ENCODE measurements at regions not wholly inside any gene's neighbourhood (a gene's known extent, or its start where the extent isn't known, plus 50 kb on each side); places are given as distances from the start of the nearest gene placed in this dataset.

DNA sequence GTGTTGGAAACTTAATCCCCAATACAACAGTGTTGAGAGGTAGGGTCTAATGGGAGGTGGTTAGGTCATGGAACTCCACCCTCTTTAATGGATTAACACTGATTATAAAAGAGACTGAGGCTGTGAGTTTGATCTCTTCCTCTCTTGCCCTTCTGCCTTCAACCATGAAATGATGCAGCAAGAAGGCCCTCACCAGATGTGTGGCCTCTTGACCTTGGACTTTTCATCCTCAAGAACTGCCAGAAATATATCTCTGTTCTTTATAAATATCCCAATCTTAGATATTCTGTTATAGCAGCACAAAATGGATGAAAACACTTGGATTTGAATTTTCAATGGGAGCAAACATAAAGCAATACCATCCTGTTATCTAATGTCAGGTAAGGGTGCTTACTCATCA is 67.6 kb downstream of the NMUR2 start:
- intact Hi-C loops (cut with micrococcal nuclease): no loop called here
- no peaks in the 10 kb centered on the region for H3K9me2 ChIP-seq (ENCODE audit: insufficient read depth)
- TF ChIP-seq POLR2AphosphoS5 (IDR thresholded peaks at IDR 0.05; ENCODE audit: low read depth, low read length) (no peak), EZH2 (IDR thresholded peaks at IDR 0.05) (no peak), TCF7L2 (IDR thresholded peaks at IDR 0.05; ENCODE audit: borderline replicate concordance, extremely low read depth, insufficient read depth, insufficient read length) (no peak), EZH2phosphoT487 (IDR thresholded peaks at IDR 0.05; ENCODE audit: borderline replicate concordance) (no peak), FOSL1 (IDR thresholded peaks at IDR 0.05; ENCODE audit: low read depth) (no peak), YY1 (IDR thresholded peaks at IDR 0.05; ENCODE audit: extremely low read depth, insufficient replicate concordance, low read depth, low read length) (no peak), CBX3 (IDR thresholded peaks at IDR 0.05; ENCODE audit: low read depth) (no peak), CEBPB (IDR thresholded peaks at IDR 0.05; ENCODE audit: low read depth) (no peak), ZFX (IDR thresholded peaks at IDR 0.05) (no peak), ELF1 (IDR thresholded peaks at IDR 0.05; ENCODE audit: borderline replicate concordance, low read depth) (no peak), RAD21 (IDR thresholded peaks at IDR 0.05; ENCODE audit: low read depth) (no peak), EGR1 (IDR thresholded peaks at IDR 0.05; ENCODE audit: low read depth) (no peak), ZNF274 (IDR thresholded peaks at IDR 0.05; ENCODE audit: low read depth, low read length) (no peak), SRF (IDR thresholded peaks at IDR 0.05; ENCODE audit: low read depth) (no peak), SIN3A (IDR thresholded peaks at IDR 0.05; ENCODE audit: low read depth) (no peak)
- TF ChIP-seq, protein P1, sequence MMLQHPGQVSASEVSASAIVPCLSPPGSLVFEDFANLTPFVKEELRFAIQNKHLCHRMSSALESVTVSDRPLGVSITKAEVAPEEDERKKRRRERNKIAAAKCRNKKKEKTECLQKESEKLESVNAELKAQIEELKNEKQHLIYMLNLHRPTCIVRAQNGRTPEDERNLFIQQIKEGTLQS (IDR thresholded peaks at IDR 0.05): no peak
- TF ChIP-seq, protein P2, sequence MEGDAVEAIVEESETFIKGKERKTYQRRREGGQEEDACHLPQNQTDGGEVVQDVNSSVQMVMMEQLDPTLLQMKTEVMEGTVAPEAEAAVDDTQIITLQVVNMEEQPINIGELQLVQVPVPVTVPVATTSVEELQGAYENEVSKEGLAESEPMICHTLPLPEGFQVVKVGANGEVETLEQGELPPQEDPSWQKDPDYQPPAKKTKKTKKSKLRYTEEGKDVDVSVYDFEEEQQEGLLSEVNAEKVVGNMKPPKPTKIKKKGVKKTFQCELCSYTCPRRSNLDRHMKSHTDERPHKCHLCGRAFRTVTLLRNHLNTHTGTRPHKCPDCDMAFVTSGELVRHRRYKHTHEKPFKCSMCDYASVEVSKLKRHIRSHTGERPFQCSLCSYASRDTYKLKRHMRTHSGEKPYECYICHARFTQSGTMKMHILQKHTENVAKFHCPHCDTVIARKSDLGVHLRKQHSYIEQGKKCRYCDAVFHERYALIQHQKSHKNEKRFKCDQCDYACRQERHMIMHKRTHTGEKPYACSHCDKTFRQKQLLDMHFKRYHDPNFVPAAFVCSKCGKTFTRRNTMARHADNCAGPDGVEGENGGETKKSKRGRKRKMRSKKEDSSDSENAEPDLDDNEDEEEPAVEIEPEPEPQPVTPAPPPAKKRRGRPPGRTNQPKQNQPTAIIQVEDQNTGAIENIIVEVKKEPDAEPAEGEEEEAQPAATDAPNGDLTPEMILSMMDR (IDR thresholded peaks at IDR 0.05 in 2 of 3, conservative IDR thresholded peaks at IDR 0.05 in 1 of 3; ENCODE audit: borderline replicate concordance in 1 of 3, insufficient read depth in 1 of 3, low read depth in 2 of 3, low read length in 2 of 3): no peak
- TF ChIP-seq, protein P3, sequence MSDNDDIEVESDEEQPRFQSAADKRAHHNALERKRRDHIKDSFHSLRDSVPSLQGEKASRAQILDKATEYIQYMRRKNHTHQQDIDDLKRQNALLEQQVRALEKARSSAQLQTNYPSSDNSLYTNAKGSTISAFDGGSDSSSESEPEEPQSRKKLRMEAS (IDR thresholded peaks at IDR 0.05): no peak
- TF ChIP-seq, protein P4, sequence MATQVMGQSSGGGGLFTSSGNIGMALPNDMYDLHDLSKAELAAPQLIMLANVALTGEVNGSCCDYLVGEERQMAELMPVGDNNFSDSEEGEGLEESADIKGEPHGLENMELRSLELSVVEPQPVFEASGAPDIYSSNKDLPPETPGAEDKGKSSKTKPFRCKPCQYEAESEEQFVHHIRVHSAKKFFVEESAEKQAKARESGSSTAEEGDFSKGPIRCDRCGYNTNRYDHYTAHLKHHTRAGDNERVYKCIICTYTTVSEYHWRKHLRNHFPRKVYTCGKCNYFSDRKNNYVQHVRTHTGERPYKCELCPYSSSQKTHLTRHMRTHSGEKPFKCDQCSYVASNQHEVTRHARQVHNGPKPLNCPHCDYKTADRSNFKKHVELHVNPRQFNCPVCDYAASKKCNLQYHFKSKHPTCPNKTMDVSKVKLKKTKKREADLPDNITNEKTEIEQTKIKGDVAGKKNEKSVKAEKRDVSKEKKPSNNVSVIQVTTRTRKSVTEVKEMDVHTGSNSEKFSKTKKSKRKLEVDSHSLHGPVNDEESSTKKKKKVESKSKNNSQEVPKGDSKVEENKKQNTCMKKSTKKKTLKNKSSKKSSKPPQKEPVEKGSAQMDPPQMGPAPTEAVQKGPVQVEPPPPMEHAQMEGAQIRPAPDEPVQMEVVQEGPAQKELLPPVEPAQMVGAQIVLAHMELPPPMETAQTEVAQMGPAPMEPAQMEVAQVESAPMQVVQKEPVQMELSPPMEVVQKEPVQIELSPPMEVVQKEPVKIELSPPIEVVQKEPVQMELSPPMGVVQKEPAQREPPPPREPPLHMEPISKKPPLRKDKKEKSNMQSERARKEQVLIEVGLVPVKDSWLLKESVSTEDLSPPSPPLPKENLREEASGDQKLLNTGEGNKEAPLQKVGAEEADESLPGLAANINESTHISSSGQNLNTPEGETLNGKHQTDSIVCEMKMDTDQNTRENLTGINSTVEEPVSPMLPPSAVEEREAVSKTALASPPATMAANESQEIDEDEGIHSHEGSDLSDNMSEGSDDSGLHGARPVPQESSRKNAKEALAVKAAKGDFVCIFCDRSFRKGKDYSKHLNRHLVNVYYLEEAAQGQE (IDR thresholded peaks at IDR 0.05; ENCODE audit: low read depth): no peak
- TF ChIP-seq, protein P5, sequence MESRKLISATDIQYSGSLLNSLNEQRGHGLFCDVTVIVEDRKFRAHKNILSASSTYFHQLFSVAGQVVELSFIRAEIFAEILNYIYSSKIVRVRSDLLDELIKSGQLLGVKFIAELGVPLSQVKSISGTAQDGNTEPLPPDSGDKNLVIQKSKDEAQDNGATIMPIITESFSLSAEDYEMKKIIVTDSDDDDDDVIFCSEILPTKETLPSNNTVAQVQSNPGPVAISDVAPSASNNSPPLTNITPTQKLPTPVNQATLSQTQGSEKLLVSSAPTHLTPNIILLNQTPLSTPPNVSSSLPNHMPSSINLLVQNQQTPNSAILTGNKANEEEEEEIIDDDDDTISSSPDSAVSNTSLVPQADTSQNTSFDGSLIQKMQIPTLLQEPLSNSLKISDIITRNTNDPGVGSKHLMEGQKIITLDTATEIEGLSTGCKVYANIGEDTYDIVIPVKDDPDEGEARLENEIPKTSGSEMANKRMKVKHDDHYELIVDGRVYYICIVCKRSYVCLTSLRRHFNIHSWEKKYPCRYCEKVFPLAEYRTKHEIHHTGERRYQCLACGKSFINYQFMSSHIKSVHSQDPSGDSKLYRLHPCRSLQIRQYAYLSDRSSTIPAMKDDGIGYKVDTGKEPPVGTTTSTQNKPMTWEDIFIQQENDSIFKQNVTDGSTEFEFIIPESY (IDR thresholded peaks at IDR 0.05; ENCODE audit: extremely low read depth, insufficient replicate concordance, low read length): no peak
- no peaks in the 10 kb centered on the region for H4K20me1 ChIP-seq (ENCODE audit: insufficient read depth)
- 0 out of 2 replicates have a peak, but pooled peaks cover 2% of the 10 kb centered on the region for H3K27me3 ChIP-seq (ENCODE audit: insufficient read depth, low read length)
- H3K79me2 ChIP-seq (ENCODE audit: insufficient read depth, low read length): no peaks in the 10 kb centered on the region
- no peak overlapping the region for H3K4me2 ChIP-seq (ENCODE audit: low read length)
- ChIA-PET POLR2A (no interaction called here), CTCF (no interaction called here), RAD21 (ENCODE audit: low non-redundant PET in 1 of 2, low total read pairs in 2 of 2, uncharacterized antibody in 2 of 2, unreplicated experiment in 2 of 2) (no interaction called here)
- no peak for DNase-seq (ENCODE audit: low read depth, low spot score)
- BruUV-seq (replicated peaks): no TSS peak
- H3K36me3 ChIP-seq (ENCODE audit: control insufficient read depth in 1 of 2, insufficient read depth in 2 of 2, low read length in 2 of 2): no peaks in the 10 kb centered on the region
- H3K9me3 ChIP-seq (ENCODE audit: control insufficient read depth in 1 of 2, insufficient read depth in 1 of 2, low read depth in 1 of 2, low read length in 2 of 2): no peaks in the 10 kb centered on the region
- no peak overlapping the region for H3K4me3 ChIP-seq (replicated peaks in 1 of 2; ENCODE audit: low read depth in 1 of 2, low read length in 2 of 2)
- no peak overlapping the region for H3K27ac ChIP-seq (ENCODE audit: low read depth, low read length)
- H3K9ac ChIP-seq (ENCODE audit: low read length): no peak overlapping the region
- no peak for ATAC-seq
- no peak overlapping the region for H2AFZ ChIP-seq (ENCODE audit: low read depth, low read length, poor library complexity, severe bottlenecking)
- no peaks in the 10 kb centered on the region for H3K4me1 ChIP-seq (ENCODE audit: control insufficient read depth in 1 of 2, insufficient read depth in 2 of 2, low read length in 2 of 2)

All from HCT116 (cell line).